DMS79 treated with DMSO at 0.1 percent for 48 hours (cell line): ENCODE measurements at regions not wholly inside any gene's neighbourhood (a gene's known extent, or its start where the extent isn't known, plus 50 kb on each side); places are given as distances from the start of the nearest gene placed in this dataset.

Source experiments
- DNase-seq: peaks from one replicate; lab custom pipeline; 2025; lab: John Stamatoyannopoulos, UW

GRCh38 chr12:127533353-127533752 is 733.6 kb upstream of the TMEM132C start:
- no peak for DNase-seq

- no peak for DNase-seq
Measured at GRCh38 chr12:127536833-127537428, 730.0 kb upstream of the TMEM132C start.

GRCh38 chr12:127538316-127538715 is 728.7 kb upstream of the TMEM132C start:
- no peak for DNase-seq

- no peak for DNase-seq
Measured at GRCh38 chr12:127539226-127539858, 727.6 kb upstream of the TMEM132C start.

GRCh38 chr12:127542391-127542790 is 724.6 kb upstream of the TMEM132C start:
- no peak for DNase-seq

- no peak for DNase-seq
Measured at GRCh38 chr12:127542931-127543330, 724.0 kb upstream of the TMEM132C start.

GRCh38 chr12:127546721-127547505 is 720.1 kb upstream of the TMEM132C start:
- DNase-seq = no peak

- DNase-seq = peak; percentile 20
Measured at GRCh38 chr12:127548123-127548553, 718.8 kb upstream of the TMEM132C start.

- no peak for DNase-seq
Measured at GRCh38 chr12:127550271-127550670, 716.7 kb upstream of the TMEM132C start.

GRCh38 chr12:127552838-127553237 is 714.1 kb upstream of the TMEM132C start:
- no peak for DNase-seq

- no peak for DNase-seq
Measured at GRCh38 chr12:127555071-127555470, 711.9 kb upstream of the TMEM132C start.

- no peak for DNase-seq
Measured at GRCh38 chr12:127556231-127556886, 710.6 kb upstream of the TMEM132C start.

GRCh38 chr12:127558361-127558760 is 708.6 kb upstream of the TMEM132C start:
- no peak for DNase-seq

GRCh38 chr12:127559349-127560040 is 707.5 kb upstream of the TMEM132C start:
- DNase-seq = peak; percentile 76

GRCh38 chr12:127560041-127560478 is 706.9 kb upstream of the TMEM132C start:
- no peak for DNase-seq

GRCh38 chr12:127562816-127563215 is 704.2 kb upstream of the TMEM132C start:
- no peak for DNase-seq

GRCh38 chr12:127565241-127565640 is 701.7 kb upstream of the TMEM132C start:
- no peak for DNase-seq

GRCh38 chr12:127567531-127567930 is 699.4 kb upstream of the TMEM132C start:
- no peak for DNase-seq

- no peak for DNase-seq
Measured at GRCh38 chr12:127570387-127570786, 696.6 kb upstream of the TMEM132C start.

GRCh38 chr12:127570793-127571360 is 696.1 kb upstream of the TMEM132C start:
- no peak for DNase-seq

GRCh38 chr12:127571578-127571977 is 695.4 kb upstream of the TMEM132C start:
- no peak for DNase-seq

GRCh38 chr12:127579446-127579845 is 687.5 kb upstream of the TMEM132C start:
- no peak for DNase-seq
